ENCODE measurements at regions not wholly inside any gene's neighbourhood (a gene's known extent, or its start where the extent isn't known, plus 50 kb on each side); places are given as distances from the start of the nearest gene placed in this dataset.
A peak's percentile ranks its signal among the peaks of the same experiment; 100 is the strongest.

- TF ChIP-seq, protein P1, sequence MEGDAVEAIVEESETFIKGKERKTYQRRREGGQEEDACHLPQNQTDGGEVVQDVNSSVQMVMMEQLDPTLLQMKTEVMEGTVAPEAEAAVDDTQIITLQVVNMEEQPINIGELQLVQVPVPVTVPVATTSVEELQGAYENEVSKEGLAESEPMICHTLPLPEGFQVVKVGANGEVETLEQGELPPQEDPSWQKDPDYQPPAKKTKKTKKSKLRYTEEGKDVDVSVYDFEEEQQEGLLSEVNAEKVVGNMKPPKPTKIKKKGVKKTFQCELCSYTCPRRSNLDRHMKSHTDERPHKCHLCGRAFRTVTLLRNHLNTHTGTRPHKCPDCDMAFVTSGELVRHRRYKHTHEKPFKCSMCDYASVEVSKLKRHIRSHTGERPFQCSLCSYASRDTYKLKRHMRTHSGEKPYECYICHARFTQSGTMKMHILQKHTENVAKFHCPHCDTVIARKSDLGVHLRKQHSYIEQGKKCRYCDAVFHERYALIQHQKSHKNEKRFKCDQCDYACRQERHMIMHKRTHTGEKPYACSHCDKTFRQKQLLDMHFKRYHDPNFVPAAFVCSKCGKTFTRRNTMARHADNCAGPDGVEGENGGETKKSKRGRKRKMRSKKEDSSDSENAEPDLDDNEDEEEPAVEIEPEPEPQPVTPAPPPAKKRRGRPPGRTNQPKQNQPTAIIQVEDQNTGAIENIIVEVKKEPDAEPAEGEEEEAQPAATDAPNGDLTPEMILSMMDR (IDR thresholded peaks at IDR 0.05) = no peak
These were observed 104.2 kb downstream of the FAM47B start for GRCh38 chrX:35046660-35047296.

DNA sequence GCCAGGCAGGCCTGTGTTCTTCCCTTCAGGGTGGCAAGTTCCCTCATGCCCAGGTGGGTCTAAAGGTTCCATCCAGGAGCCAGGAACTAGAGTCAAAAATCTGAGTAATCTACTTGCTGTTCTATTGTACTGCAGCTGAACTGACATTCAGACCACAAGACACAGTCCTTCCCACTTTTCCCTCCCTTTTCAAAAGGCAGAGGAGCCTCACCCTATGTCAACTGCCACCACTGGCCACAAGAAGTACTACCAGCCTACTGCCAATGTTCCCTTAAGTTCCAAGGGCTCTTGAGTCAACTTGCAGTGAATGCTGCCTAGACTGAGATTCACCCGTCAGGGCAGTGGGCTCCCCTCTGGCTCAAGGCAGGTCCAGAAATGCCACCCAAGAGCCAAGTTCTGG, 133.5 kb downstream of the FAM47B start:
- TF ChIP-seq, protein P1 (IDR thresholded peaks at IDR 0.05) = no peak

- TF ChIP-seq, protein P1 (IDR thresholded peaks at IDR 0.05) = no peak
These were observed 148.2 kb downstream of the FAM47B start for GRCh38 chrX:35090801-35091200.

DNA sequence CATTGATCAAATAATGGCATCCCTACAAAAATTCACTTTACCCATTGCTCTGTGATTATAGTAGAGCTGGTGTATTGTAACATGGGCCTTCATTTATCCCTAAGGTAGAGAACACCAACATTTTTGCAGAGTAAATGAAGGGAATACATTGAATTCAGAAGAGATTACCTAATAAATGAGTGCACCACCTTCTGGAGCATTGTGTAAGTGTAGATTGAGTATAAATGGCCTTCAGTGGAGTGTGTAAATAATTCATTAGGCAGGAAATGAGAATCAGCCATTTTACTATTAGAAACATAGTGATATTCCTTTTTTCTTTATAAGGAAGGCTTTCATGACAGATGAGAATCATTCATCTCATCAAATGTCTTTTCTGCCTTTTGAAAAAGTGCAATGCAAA, 155.8 kb downstream of the FAM47B start:
- TF ChIP-seq, protein P1 (IDR thresholded peaks at IDR 0.05) = 0 out of 2 replicates have a peak, but pooled peaks have one; percentile 23

GRCh38 chrX:35101901-35102300, 159.3 kb downstream of the FAM47B start:
- TF ChIP-seq, protein P1 (IDR thresholded peaks at IDR 0.05) = no peak

DNA sequence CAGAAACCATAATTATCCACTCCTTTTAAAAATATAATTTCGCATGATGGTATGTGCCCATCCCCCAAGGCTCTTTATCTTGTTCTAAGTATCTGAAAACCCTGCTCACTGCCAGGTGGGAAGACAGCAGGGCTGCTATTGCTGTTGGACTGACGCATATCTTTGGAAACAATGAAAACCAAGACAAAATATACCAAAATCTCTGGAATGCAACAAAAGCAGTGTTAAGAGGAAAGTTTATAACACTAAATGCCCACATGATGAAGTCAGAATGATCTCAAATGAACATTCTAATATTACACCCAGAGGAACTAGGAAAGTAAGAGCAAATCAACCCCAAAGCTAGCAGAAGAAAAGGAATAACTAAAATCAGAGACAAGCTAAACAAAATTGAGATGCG, 162.0 kb downstream of the FAM47B start:
- TF ChIP-seq, protein P1 (IDR thresholded peaks at IDR 0.05) = no peak

DNA sequence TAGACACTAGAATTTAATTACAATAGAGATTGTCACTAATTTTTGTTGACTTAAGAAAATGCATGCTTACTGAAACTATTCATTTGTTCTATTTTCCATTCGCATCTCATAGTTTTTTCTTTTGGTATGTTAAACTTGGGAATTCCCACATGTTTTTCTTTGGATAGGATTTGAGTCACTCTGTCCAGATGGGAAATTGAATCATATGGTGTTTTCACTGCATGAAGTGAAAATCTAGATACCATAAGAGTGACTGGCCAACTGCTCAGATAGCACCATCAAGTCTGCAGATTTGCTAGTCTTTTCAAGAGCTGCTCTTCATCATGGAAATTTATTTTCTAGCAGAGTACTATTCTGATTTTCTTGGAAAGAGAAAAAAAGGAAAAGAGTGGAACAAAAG, 172.6 kb downstream of the FAM47B start:
- TF ChIP-seq, protein P1 (IDR thresholded peaks at IDR 0.05) = no peak

GRCh38 chrX:35122756-35123155, 180.2 kb downstream of the FAM47B start:
- TF ChIP-seq, protein P1 (IDR thresholded peaks at IDR 0.05) = no peak
